ENCODE measurements at regions not wholly inside any gene's neighbourhood (a gene's known extent, or its start where the extent isn't known, plus 50 kb on each side); places are given as distances from the start of the nearest gene placed in this dataset.
A peak's percentile ranks its signal among the peaks of the same experiment; 100 is the strongest.
"Not testable (repeated sequence)": the region's sequence is repeated elsewhere in the genome, so short reads cannot be mapped to it uniquely, and the experiment has no call there.

DNA sequence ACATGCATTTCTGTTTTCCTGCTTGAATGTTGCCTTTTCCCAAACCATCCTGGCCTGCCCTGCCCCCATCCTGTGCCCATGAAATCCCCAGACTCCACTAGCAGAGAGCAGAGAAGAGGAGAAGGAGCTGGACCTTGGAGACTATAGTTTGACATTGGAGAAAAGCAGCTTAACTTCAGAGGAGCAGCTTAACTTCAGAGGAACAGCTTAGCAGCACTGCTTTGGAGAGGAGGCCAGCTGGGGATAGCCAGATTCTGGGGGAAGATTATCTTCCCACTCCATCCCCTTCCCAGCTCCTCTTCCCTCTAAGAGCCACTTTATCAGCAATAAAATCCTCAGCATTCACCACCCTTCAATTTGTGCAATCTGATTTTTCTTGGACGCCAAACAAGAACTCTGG lies 443.0 kb downstream of the PCDH10 start:
- DNase-seq = no peak

DNA sequence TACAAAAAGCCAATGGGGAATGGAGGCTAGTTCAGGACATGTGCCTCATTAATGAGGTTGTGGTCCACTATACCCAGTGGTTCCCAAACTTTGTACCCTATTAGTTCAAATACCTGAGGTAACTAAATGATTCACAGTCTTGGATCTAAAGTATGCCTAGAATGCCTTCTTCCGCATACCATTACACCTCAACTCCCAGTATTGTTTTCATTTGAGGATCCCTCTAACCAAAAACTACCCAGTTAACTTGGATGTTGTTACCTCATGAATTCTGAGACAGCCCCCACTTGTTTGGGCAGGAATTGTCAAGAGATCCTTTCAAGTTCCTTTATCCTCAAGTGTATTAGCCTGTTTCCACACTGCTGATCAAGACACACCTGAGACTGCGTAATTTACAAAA lies 439.2 kb downstream of the PCDH10 start:
- no peak for DNase-seq

DNA sequence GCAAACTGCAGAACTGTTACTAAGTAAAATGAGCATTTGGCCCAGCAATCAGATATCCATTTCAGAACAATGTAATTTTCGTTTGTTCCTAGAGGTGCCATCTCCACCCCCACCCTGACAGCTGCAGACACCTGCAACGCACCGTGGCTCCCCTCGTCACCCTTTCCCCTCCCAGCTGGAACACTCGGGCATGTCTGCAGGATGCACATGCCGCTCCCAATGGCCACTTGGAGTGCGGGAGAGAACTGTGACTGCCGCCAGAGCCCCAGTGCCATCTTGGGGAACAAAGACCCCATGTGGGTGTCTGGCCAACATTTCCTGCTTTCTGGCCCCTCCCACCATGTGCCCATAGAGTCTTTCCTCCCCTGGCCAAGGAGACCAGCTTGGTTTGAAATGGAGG lies 436.2 kb downstream of the PCDH10 start:
- no peak for DNase-seq

DNA sequence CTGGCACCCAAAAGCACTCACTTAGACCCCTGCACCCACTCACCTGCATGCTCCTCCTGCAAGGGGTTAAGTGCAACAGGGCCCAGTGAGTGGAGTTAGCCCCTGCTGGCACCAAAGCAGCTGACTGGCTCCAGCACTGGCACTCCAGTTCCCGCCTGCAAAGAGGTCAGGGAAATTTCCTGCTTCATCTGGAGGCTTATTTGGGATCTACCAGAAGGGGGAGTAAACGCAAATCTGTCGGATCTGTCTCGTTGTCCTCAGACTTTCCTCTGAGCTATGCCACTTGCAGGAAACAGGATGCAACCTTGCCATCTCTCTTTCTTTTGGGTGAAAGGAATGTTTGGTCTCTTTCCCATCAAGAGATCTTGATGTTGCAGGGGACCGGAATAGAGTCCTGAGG lies 435.6 kb downstream of the PCDH10 start:
- no peak for DNase-seq

DNA sequence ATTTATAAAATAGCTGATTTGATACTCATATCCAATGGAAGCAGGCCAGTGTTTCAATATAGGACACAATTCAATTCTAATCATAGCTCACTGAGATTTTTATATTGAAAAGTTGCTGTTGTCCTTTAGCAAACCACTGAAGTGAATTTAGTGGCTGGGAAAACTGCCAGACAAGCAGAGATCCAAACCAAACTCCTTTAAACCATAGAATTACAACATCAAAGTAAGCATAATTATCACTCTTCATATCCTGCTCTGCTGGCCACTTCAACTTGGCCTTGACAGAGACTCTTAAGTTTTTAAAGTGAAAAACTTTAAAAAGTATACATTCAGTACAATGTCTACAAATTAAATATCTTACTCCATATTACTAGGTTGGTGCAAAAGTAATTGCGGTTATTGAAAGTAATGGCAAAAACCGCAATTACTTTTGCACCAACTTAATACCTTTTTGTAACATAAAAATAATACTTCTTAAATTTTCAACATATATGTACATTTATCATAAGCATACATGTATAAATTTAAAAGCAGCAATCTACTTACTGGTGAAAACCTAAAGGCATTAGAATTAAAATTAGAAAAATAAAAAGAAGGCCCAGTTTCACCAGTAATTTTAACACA lies 433.0 kb downstream of the PCDH10 start:
- peak; percentile 2 for DNase-seq

DNA sequence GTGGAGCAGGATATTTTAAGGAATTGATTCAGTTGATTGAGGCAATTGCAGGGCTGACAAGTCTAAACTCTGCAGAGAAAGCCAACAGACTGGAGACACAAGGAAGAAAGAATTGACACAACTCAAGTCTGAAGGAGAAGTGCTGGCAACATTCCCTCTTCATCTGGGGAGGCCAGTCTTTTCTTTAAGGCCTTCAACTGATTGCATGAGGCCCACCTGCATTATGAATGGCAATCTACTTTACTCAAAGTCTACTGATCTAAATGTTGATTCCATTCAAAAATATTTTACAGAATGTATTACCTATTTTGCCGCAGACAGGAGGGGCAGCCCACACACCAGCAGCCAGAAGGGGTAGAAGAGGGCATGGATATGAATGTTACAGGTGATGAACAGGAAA lies 425.2 kb downstream of the PCDH10 start:
- DNase-seq = no peak

DNA sequence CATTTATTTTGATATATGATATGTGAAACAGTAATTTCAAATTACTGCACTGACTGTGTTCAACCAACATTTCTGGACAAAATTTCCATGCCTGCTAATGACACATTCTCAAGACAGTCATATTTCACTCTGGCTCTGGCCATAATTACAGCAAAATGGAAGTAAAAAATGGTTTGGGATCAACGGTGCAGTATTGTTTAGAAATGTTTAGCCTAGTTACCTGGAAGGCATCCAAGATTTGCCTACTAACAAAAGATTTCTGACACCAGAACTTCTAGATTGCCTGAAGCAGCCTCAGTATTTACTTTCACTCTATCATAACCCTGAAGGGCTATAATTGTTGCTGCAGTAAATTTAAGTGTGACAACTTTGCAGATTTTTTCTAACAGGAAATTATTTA lies 416.3 kb downstream of the PCDH10 start:
- DNase-seq = peak; percentile 55

DNA sequence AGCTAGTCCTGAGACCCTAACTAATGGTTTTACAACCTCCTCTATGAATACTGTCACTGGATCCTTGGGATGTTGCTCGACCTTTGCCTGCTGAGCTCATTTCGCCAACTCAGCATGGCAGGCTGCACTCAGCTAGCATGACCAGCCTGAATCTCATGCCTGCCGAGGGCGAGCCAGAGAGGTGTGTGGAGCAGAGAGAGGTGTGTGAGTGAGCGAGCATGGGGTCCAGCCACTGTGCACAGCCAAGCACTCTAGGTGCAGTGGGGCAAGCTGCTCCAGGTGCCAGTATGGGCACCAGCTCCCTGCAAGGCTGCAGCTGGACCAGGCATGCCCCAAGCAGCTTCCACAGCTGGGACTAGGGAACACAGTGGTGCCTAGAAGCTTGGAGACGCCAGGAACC lies 410.9 kb downstream of the PCDH10 start:
- no peak for DNase-seq

DNA sequence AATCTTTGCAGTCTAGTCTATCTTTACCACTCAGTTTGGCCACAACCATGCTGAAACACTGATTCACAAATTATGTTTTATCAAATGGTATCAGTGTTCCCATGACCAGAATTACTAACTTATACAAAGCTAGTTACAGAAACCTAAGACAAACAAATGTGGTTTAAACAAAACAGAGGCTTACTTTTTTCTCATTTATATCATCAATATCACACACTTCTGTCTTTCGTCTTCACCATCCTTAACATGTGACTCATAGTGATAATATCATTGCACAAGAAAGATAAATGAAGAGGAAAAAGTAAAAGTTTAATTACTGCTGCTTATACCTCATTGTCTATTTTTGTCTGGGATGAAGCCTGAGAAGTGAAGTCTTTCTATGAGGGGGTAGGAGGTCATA lies 406.6 kb downstream of the PCDH10 start:
- DNase-seq = no peak

DNA sequence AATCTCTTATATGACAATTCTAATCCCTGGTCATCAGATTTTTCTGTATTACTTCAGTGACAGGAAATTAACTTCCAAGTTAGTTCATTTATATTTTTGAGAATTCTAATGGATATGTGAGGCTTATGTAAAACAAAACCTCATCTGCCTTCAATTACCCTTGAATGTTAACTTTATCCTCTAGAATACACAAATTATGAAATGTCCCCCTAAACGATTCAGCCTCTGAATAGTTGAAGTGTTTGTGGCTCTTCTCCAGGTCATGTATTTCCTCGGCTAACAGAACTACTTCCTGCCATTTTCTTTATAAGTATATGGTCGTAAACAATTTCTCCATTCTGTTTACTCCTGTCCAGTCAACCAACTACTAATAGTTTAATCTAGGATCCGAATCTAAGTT lies 401.3 kb downstream of the PCDH10 start:
- no peak for DNase-seq

DNA sequence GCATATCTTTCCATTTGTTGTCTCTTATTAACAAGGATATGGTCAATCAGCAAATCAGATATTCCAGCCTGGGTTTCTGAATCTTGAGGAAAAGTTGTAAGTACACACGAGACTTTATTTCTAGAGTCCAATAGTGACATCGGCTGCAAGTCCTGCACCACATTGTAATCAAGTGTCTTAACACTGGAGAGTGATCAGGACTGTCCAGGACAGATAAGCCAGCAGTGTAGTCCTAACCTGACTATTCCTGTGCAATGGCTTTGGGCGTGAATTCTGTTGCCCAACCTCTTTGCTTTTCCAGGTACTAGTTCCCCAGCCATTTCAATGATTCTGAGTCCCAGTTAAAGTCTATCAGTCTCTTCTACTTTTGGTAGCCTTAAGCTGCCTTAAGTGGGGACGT lies 395.0 kb downstream of the PCDH10 start:
- no peak for DNase-seq

DNA sequence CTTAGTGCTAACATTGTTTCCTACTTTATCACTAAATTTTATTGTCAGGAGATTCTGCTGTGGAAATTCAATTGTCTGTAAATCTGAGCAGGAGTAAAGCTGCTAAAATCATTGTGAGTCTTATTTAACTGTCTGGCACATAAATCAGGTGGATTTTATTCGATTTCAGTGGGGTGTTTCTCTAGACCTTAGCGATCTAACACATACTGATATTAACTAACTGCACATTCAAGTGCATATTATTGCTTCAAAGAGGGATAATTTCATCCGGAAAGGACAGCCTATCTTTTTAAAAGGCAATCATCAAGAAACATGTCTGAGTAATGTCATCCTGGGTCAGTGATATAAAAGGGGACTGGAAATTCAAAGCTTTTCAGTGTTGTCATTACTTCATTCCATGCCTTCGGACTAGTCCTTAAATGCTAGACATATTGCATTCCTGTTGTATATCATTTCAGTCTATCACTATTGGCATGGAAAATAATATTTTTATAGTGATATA lies 388.7 kb downstream of the PCDH10 start:
- no peak for DNase-seq

DNA sequence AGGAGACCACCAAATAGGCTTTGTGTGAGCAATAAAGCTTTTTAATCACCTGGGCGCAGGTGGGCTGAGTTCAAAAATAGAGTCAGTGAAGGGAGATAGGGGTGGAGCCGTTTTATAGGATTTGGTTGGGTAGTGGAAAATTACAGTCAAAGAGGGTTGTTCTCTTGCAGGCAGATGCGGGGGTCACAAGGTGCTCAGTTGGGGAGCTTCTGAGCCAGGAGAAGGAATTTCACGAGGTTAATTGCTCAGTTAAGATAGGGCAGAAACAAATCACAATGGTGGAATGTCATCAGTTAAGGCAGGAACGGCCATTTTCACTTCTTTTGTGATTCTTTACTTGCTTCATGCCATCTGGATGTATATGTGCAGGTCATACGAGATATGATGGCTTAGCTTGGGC lies 385.1 kb downstream of the PCDH10 start:
- DNase-seq = not testable (repeated sequence)

DNA sequence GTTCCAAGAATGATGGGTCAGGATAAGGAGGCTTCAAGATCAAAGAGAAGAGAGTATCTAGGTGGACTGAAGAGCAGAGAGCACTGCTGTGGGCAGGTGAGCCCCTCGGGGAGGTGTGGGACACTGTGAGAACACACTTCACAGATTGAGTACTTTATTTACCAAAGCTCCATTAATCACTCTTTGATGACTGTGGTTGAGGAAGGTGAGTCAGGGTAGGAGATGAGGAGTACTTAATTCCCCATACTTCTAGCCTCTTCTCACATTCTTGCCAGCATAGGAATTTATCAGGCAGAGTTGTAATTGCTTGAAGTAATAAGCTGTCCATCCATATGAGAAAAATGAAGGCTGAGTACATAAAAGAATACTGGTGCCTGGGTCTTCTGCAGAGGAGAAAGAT lies 375.3 kb downstream of the PCDH10 start:
- DNase-seq = no peak

DNA sequence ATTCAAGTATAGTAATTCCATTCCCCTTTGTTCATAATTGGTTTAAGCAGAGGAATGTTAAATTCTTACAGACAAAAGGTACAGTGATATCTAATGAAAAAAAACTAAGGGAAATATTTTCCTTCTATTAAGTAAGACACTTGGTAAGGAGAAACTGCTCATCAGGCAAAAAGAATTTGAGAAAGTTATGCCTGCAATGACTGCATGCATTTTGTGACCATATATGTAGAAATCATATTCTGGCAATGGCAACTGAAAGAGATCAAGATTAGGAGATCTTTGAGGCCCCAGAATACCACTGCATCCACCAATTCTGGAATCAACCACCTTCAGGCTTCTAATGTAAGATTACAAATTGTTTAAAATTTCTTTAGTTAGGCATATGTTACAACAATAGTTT lies 364.8 kb downstream of the PCDH10 start:
- peak; percentile 84 for DNase-seq

DNA sequence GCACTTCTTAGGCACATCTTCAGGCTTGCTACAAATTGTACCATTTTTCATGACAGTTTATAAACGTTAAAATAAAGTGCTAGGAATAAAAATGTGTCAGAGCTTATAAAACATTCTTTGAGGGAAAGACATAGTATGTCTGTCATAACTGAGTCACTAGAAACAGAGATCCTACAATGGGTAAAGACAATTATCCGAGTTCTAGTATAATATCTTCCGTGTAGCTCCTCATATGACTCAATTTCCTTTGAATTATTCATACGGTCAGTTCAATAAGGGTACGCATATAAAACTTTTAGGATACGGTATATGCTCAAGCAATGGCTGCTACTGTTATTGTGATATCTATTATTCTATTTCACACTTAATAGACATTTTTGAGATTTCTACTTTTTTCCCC lies 349.1 kb downstream of the PCDH10 start:
- DNase-seq = peak; percentile 3

DNA sequence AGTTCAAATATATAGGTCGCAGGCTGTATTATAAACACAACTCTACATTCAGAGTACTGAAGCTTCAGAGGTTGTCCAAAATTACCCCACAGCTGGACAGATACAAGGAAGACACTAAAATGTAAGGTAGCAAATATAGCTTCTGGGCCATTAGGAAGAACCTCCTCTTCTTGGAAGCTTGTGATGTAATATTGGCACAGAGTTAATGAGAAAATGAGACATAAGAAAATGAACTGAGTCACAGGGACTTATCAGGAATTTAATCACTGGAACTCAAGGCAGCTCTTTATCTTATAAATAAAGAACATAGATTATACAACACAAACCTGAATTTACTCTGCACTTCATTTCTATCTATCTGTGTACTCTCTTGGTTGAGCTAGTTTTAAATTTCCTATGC lies 344.7 kb downstream of the PCDH10 start:
- no peak for DNase-seq

DNA sequence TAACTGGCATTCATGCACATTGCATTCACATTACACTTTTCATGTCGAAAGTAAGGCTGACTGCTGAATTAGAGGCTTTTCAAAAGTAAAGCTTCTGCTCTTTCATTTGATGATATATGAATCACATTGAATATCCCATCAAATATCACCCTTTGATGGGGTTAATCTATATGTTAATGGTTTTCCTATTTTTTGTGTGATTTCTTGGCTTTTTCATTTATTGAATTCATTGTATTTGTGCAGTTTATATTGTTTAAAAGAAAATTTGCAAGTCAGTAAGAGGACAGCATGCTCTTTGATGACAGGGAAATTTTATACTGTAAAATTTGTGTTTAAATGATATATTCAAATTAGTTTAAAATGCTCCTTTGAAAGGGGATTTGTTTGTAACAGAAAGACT lies 344.1 kb downstream of the PCDH10 start:
- DNase-seq = no peak

DNA sequence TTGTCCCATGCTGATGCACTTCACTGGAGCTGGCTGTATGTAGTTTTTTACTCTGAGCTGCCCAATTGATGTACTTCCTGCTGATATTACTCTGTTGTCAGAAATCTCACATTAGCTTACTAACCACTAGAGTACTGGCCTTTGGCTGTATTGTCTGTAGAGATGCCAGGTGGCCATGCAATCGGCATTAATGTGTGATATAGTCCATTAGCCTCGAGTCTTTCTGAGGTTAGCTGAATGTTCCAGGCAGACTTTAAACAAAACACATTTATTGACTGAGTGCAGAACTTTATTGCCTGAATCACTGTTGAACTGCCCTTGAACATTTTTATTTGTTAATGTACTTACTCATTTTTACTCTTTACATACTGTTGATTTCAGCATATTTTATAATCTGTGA lies 335.2 kb downstream of the PCDH10 start:
- no peak for DNase-seq

DNA sequence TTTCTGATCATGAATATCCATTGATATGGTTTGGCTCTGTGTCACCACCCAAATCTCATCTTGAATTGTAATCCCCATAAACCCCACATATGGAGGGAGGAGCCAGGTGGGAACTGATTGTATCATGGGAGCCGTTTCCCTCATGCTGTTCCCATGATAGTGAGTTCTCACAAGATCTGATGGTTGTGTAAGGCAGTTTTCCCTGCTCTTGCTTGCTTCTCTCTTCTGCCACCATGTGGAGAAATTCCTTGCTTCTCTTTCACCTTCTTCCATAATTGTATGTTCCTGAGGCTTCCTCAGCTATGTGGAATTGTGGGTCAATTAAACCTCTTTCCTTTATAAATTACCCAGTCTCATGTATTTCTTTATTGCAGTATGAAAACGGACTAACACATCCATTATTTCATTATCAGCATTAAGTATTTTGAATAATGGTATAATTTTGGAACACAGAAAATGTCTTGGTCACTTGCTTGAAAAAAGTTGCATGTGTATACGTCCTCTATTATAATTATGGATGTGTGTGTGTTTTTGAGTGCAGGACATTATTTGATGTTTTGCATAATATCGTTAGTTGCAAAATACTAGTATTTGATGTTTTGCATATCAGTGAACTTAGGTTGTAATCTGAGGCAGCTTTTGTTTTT lies 334.6 kb downstream of the PCDH10 start:
- peak; percentile 51 for DNase-seq

DNA sequence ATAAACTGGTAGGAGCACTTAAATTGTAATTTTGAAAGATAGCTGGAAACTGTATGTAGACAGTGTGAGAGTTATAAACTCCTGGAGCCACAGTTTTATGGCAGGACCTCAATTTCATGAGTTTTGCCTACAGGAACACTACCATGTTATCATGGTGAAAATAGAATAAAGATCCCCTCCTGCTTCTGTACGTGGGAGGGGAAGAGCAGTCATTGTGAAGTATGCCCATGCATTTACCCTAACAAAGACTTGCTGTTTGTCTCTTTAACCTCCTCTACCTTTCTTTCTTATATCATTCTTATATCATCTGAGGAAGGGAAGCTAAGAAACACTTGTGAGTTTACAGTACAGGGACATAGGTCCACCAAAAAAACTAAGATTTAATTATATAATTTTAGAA lies 327.0 kb downstream of the PCDH10 start:
- DNase-seq = no peak

DNA sequence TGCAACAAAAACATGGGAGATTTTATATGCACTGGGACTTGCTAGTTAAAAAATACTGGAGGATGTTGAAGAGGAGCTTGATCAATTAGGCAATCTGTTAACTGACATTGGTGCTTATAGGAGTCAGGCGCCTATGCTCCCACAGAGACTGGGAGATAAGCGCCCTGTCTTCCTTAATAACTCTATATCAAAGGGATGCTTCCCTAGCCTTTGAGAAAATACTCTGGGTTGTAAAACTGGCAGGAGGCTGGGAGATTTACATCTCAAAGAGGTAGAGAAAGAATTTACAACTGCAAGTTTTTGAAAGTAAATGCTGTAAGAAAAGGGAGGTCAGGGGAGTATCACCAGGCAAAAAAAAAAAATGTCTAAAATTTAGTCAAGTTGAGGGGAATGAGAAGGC lies 325.4 kb downstream of the PCDH10 start:
- no peak for DNase-seq

DNA sequence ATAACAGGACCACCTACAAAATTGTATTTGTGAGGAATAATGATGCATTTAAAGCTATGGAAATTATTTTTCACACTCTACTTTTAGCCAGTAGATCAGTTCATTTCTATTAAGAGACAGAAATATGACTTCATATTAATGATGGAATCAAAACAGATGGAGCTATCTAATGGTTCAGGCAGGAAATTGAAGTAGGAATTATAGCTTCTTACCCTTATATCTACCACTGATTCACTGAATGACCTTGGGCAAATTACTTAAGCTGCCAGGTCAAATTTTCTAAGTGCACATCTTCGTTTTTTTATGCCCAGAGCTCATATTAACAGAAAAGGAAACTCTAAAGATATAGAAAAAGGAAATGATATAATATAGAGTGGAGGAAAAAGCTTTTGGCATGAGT lies 323.1 kb downstream of the PCDH10 start:
- no peak for DNase-seq

DNA sequence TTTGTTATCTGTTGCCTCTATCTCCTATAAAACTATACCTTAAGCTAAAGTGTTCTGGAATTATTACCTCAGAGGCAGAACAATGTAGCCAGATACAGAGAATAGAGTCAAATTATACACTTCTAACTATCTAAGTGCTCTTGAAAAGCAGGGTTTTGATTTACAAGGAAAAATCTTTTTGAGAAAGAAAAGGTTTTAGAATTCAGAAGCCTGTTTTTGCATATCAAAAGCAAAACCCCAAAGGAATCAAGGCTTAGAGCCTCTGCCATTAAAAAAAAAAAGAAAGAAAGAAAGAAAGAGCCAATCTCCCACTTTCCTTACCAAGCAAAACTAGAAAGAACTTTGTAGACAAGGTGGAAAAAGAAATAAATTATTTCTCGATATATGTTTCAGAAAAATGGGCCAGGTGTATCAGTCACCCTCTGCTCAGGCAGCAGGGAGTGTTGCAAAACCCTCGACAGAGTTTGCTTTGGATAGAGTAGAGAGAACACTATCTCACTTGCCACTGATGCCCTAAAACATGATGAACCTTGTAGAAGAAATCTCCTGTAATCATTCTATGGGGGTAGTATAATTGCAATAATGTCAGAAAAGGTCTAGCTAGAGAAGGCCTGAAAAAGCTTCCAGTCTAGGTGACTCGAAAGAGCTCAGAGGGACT lies 318.3 kb downstream of the PCDH10 start:
- DNase-seq = no peak

Data from fibroblast of skin of scalp (primary cell).